Transverse colon (tissue), 4 donors: ENCODE measurements at regions not wholly inside any gene's neighbourhood (a gene's known extent, or its start where the extent isn't known, plus 50 kb on each side); places are given as distances from the start of the nearest gene placed in this dataset.

Experiments
- DNase-seq: peaks from one replicate; pipeline ENCODE4 v3.0.0-alpha.2; 2019
- H3K27ac ChIP-seq, 4 donors: fragments of 200-600 bp; sonication (generic); 2 replicates each; pipeline ENCODE4 v1.5.1; 2016 to 2018; ENCODE audit warnings: inconsistent platforms in 4 of 4
- H3K27me3 ChIP-seq: fragments of 200-600 bp; sonication (generic); 2 replicates; pipeline ENCODE4 v1.5.1; 2017; ENCODE audit warnings: inconsistent platforms
- H3K36me3 ChIP-seq, 4 donors: fragments of 200-600 bp; sonication (generic); 2 replicates each; pipeline ENCODE4 v1.5.1; 2017 to 2019; ENCODE audit warnings: inconsistent platforms in 4 of 4
- H3K4me1 ChIP-seq, 4 donors: fragments of 200-600 bp; sonication (generic); 2 replicates each; pipeline ENCODE4 v1.5.1; 2017 to 2020; ENCODE audit warnings: inconsistent platforms in 4 of 4
- H3K4me3 ChIP-seq, 4 donors: fragments of 200-600 bp; sonication (generic); 1 replicate in 1 of 4; 2 replicates in 3 of 4; pipeline versions ENCODE4 v1.5.1 to v1.6.1; 2017 to 2019; ENCODE audit warnings: inconsistent platforms in 4 of 4
- H3K9me3 ChIP-seq, 2 donors: fragments of 200-600 bp; sonication (generic); 2 replicates each; pipeline ENCODE4 v1.5.1; 2017 to 2019; ENCODE audit warnings: inconsistent platforms in 2 of 2
- CTCF ChIP-seq, 5 experiments: fragments of 200-600 bp in 3 of 5; fragments of 450-650 bp in 2 of 5; sonication (generic) in 3 of 5; IDR thresholded peaks; 1 replicate in 2 of 5; 2 replicates in 3 of 5; pipeline ENCODE4 v1.5.1; 2016 to 2017; ENCODE audit warnings: antibody characterized with exemption in 5 of 5, inconsistent platforms in 3 of 5, mild to moderate bottlenecking in 2 of 5, moderate library complexity in 1 of 5
- EP300 ChIP-seq: sonication (generic); formaldehyde crosslinking; IDR thresholded peaks from one replicate; pipeline ENCODE4 v1.6.1; 2017; ENCODE audit warnings: antibody characterized with exemption, low read depth
- POLR2A ChIP-seq: fragments of 450-650 bp; IDR thresholded peaks from one replicate; pipeline ENCODE4 v1.6.1; 2016; ENCODE audit warnings: antibody characterized with exemption, mild to moderate bottlenecking, moderate library complexity
- POLR2AphosphoS5 ChIP-seq, 3 donors: sonication (generic); formaldehyde crosslinking; IDR thresholded peaks; one replicate each; pipeline ENCODE4 v1.6.1; 2016; ENCODE audit warnings: antibody characterized with exemption in 3 of 3
- WGBS, 2 donors: methylation state at CpG; one replicate each; pipeline ENCODE4 v1.1.5; 2018; ENCODE audit warnings: low coverage in 1 of 2; 5-methylcytosine and 5-hydroxymethylcytosine counted together
- in situ Hi-C, 4 donors: fragments of 200-750 bp; cut with MboI; loops; one replicate each; pipeline versions ENCODE4 v1.15.0 to v1.15.1; 2017; ENCODE audit warnings: low sequenced_read_pairs in 3 of 4, low pct_ligation_motif_present in 1 of 4, low pct_unique_long_range_greater_than_20kb in 1 of 4
- intact Hi-C: fragments of 100-400 bp; cut with DNase I; formaldehyde crosslinking; loops from one replicate; pipeline ENCODE4 v1.15.1; 2023; ENCODE audit warnings: low total_unique reads

GRCh38 chr1:177880339-177880891 is 89.4 kb downstream of the SEC16B start:
- intact Hi-C loops: no loop called here
- WGBS, 2 donors: 67 to 80% methylated on average over 6 to 7 of the region's 7 CpGs
- H3K9me3 ChIP-seq: no peaks in the 10 kb centered on the region
- no peak overlapping the region for H3K27ac ChIP-seq
- H3K4me1 ChIP-seq: no peaks in the 10 kb centered on the region
- DNase-seq: no peak
- H3K36me3 ChIP-seq: no peaks in the 10 kb centered on the region
- TF ChIP-seq POLR2AphosphoS5 (IDR thresholded peaks at IDR 0.05) (no peak), POLR2A (no peak), CTCF (IDR thresholded peaks at IDR 0.05) (no peak), EP300 (no peak)
- H3K27me3 ChIP-seq: no peaks in the 10 kb centered on the region
- in situ Hi-C loops: no loop called here
- no peak overlapping the region for H3K4me3 ChIP-seq

DNA sequence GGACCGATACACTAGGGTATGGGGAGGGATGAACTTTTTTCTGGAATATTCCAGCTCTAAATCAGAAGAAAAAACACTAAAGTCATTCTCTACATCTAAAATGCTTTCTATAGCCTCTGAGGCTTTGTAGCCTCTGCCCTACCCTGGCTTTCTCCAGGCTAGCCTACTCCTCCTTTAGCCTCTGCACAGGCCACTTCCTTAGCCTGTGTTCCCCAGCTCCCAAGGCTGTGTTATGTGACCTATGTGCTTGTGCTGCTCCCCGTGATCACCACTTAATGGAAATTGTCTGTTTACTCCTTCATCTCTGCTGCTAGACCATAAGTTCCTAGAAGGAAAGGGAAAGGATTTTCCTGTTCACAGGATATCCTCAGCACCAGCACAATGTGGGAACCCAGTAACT is 92.8 kb downstream of the SEC16B start:
- no peaks in the 10 kb centered on the region for H3K27me3 ChIP-seq
- no peaks in the 10 kb centered on the region for H3K36me3 ChIP-seq
- intact Hi-C loops (no loop called here), in situ Hi-C loops (no loop called here)
- no peak for DNase-seq
- H3K4me3 ChIP-seq: no peak overlapping the region
- no peaks in the 10 kb centered on the region for H3K4me1 ChIP-seq
- 60 to 87% methylated on average over 2 of the region's 2 CpGs for WGBS, 2 donors
- H3K27ac ChIP-seq: no peak overlapping the region
- TF ChIP-seq CTCF (IDR thresholded peaks at IDR 0.05): no peak
- TF ChIP-seq EP300: no peak
- TF ChIP-seq POLR2AphosphoS5 (IDR thresholded peaks at IDR 0.05): no peak
- TF ChIP-seq POLR2A: no peak
- H3K9me3 ChIP-seq: no peaks in the 10 kb centered on the region

DNA sequence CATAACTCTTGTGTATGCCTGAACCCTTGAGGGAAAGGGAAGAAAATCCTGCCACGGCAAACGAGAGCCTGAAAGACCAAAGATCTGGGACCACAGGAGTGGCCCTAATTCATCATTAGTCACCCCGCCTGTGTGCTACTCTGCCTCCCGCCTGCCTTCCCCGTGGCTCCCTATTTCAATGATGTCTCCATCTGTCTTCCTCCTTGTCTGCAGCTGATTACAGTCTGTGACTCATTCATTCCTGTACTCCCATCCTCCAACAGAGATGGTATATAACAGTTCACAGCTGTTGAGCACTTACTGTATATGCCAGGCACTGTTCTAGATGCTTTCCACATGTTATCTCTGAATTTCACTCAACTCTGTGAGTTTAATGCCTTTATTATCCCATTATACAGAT is 96.6 kb downstream of the SEC16B start:
- in situ Hi-C loops: no loop called here
- H3K27ac ChIP-seq: no peak overlapping the region

GRCh38 chr1:177872308-177872900 is 97.5 kb downstream of the SEC16B start:
- no peak for DNase-seq
- H3K27ac ChIP-seq: no peak overlapping the region
- TF ChIP-seq CTCF (IDR thresholded peaks at IDR 0.05): no peak
- TF ChIP-seq POLR2A: no peak
- TF ChIP-seq EP300: no peak
- WGBS, 2 donors: 25 to 49% methylated on average over 3 to 10 of the region's 10 CpGs
- no peaks in the 10 kb centered on the region for H3K9me3 ChIP-seq
- no peak overlapping the region for H3K4me3 ChIP-seq
- no peaks in the 10 kb centered on the region for H3K4me1 ChIP-seq
- intact Hi-C loops: no loop called here
- in situ Hi-C loops: no loop called here
- H3K27me3 ChIP-seq: no peaks in the 10 kb centered on the region
- H3K36me3 ChIP-seq: no peaks in the 10 kb centered on the region

More for the DNA sequence above, 96.6 kb downstream of the SEC16B start:
- H3K27me3 ChIP-seq: no peaks in the 10 kb centered on the region
- H3K9me3 ChIP-seq: no peaks in the 10 kb centered on the region
- DNase-seq: no peak
- TF ChIP-seq POLR2A: no peak
- TF ChIP-seq CTCF (IDR thresholded peaks at IDR 0.05): no peak
- no peak for TF ChIP-seq EP300
- no peak for TF ChIP-seq POLR2AphosphoS5 (IDR thresholded peaks at IDR 0.05)
- H3K36me3 ChIP-seq: no peaks in the 10 kb centered on the region
- intact Hi-C loops: no loop called here
- no peak overlapping the region for H3K4me3 ChIP-seq
- 27 to 36% methylated on average over 5 of the region's 5 CpGs for WGBS, 2 donors
- no peaks in the 10 kb centered on the region for H3K4me1 ChIP-seq
